T-cell (primary cell): ENCODE measurements at regions not wholly inside any gene's neighbourhood (a gene's known extent, or its start where the extent isn't known, plus 50 kb on each side); places are given as distances from the start of the nearest gene placed in this dataset.

Experiments used
- ATAC-seq, 4 experiments: fragments of 200-7000 bp in 3 of 4; fragments of 150-1000 bp in 1 of 4; cut with Tn5 transposase; replicated peaks in 1 of 4; 1 replicate in 3 of 4; 2 replicates in 1 of 4; pipeline ENCODE4 v1.10.0; 2021; ENCODE audit warnings: moderate library complexity in 3 of 4, mild to moderate bottlenecking in 2 of 4, moderate number of reproducible peaks in 1 of 4
- CTCF ChIA-PET, 2 donors: fragments of 300-600 bp; sonication (Branson Sonifier 250); formaldehyde crosslinking; loops; one replicate each; lab custom pipeline; 2022; ENCODE audit warnings: antibody characterized with exemption in 2 of 2; lab: Charles Lee
- POLR2A ChIA-PET, 2 donors: fragments of 300-600 bp; sonication (Branson Sonifier 250); formaldehyde crosslinking; loops; one replicate each; lab custom pipeline; 2022; ENCODE audit warnings: antibody characterized with exemption in 2 of 2; lab: Charles Lee
- DNase-seq, 35 experiments: peaks; one replicate each; pipeline versions ENCODE4 v3.0.0 to v3.0.0-alpha.2; 2013 to 2023
- H3K27ac ChIP-seq: one replicate; pipeline ENCODE4 v1.5.1; 2013; ENCODE audit warnings: low read length
- H3K27me3 ChIP-seq, 2 experiments: replicated peaks in 1 of 2; 1 replicate in 1 of 2; 2 replicates in 1 of 2; pipeline versions ENCODE4 v1.6.1 to v1.7.0; 2013; ENCODE audit warnings: low read length in 1 of 2, mixed read lengths in 1 of 2; ENCODE audit not compliant: control insufficient read depth in 2 of 2, insufficient read depth in 2 of 2; ENCODE audit errors: extremely low read depth in 1 of 2
- H3K36me3 ChIP-seq, 2 donors: 1 replicate in 1 of 2; 2 replicates in 1 of 2; pipeline versions ENCODE4 v1.6.1 to v1.7.0; 2013; ENCODE audit warnings: low read length in 1 of 2; ENCODE audit not compliant: control insufficient read depth in 2 of 2, insufficient read depth in 1 of 2; ENCODE audit errors: extremely low read depth in 1 of 2
- H3K4me1 ChIP-seq, 2 experiments: 1 replicate in 1 of 2; 2 replicates in 1 of 2; pipeline versions ENCODE4 v1.6.1 to v1.7.0; 2013; ENCODE audit warnings: low read length in 2 of 2, mixed read lengths in 1 of 2; ENCODE audit not compliant: insufficient read depth in 2 of 2, control insufficient read depth in 1 of 2; ENCODE audit errors: extremely low read depth in 1 of 2
- H3K4me3 ChIP-seq, 2 donors: 1 replicate in 1 of 2; 2 replicates in 1 of 2; pipeline versions ENCODE4 v1.5.1 to v1.7.0; 2013; ENCODE audit warnings: mild to moderate bottlenecking in 2 of 2, low read length in 1 of 2, moderate library complexity in 1 of 2; ENCODE audit not compliant: control insufficient read depth in 1 of 2; ENCODE audit errors: extremely low read depth in 1 of 2
- H3K9me3 ChIP-seq: 2 replicates; pipeline ENCODE4 v1.7.0; 2013
- H3K27ac Mint-ChIP-seq, 2 donors: one replicate each; pipeline ENCODE4 v1.8.0; 2020 to 2021; ENCODE audit warnings: mild to moderate bottlenecking in 2 of 2, mixed read lengths in 2 of 2
- H3K27me3 Mint-ChIP-seq, 2 donors: one replicate each; pipeline ENCODE4 v1.8.0; 2021 to 2022; ENCODE audit warnings: mixed read lengths in 2 of 2
- H3K36me3 Mint-ChIP-seq: one replicate; pipeline ENCODE4 v1.8.0; 2021; ENCODE audit warnings: mixed read lengths
- H3K4me1 Mint-ChIP-seq, 3 donors: one replicate each; pipeline ENCODE4 v1.8.0; 2020 to 2022; ENCODE audit warnings: mixed read lengths in 3 of 3, mild to moderate bottlenecking in 1 of 3
- H3K4me3 Mint-ChIP-seq, 3 donors: one replicate each; pipeline ENCODE4 v1.8.0; 2020 to 2022; ENCODE audit warnings: mild to moderate bottlenecking in 3 of 3, mixed read lengths in 3 of 3, moderate library complexity in 3 of 3
- H3K9me3 Mint-ChIP-seq, 3 donors: one replicate each; pipeline ENCODE4 v1.8.0; 2020 to 2022; ENCODE audit warnings: mixed read lengths in 3 of 3
- WGBS: methylation state at CpG from one replicate; pipeline ENCODE4 v1.1.5; 2013; ENCODE audit warnings: missing lambda C conversion rate; ENCODE audit not compliant: insufficient coverage; 5-methylcytosine and 5-hydroxymethylcytosine counted together

DNA sequence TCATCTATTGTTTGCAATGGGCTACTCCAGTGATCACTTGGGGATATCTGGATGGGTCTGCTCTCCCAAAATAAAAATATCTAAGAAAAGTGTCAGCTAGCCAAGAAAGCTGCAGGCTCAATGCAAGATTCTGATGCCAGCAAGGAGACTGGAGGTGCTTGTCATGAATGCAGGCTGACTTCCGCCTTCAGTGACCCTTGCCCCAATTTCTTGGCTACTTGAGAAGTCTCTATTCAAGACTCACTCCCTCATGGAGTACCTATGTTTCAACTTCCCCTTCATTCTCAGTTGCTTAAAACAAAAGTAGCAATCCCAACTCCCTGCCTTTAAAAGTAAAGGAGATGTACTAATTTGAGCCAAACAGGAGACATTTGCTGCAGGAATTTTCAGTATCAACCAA is 123.9 kb downstream of the GPR65 start:
- H3K4me3 Mint-ChIP-seq = no peak overlapping the region
- no peak overlapping the region for H3K4me3 ChIP-seq
- POLR2A ChIA-PET = no interaction called here
- WGBS = no CpG with 5 or more reads among the region's 1 CpG
- H3K27me3 ChIP-seq = no peaks in the 10 kb centered on the region
- no peak overlapping the region for H3K27ac Mint-ChIP-seq
- H3K4me1 ChIP-seq = peaks cover 0 to 9% of the 10 kb centered on the region in 2 experiments
- H3K9me3 ChIP-seq = no peaks in the 10 kb centered on the region
- DNase-seq (no peak), ATAC-seq (no peak)
- H3K36me3 ChIP-seq = no peaks in the 10 kb centered on the region
- peaks cover 10% of the 10 kb centered on the region for H3K36me3 Mint-ChIP-seq
- H3K4me1 Mint-ChIP-seq = peaks cover 10 to 34% (median 29%) of the 10 kb centered on the region in 3 donors
- peaks cover 9 to 13% of the 10 kb centered on the region in 2 donors for H3K27me3 Mint-ChIP-seq
- CTCF ChIA-PET = no interaction called here
- no peak overlapping the region for H3K27ac ChIP-seq
- H3K9me3 Mint-ChIP-seq = peaks cover 2 to 17% (median 13%) of the 10 kb centered on the region in 3 donors

- no peaks in the 10 kb centered on the region for H3K27me3 ChIP-seq
- ChIA-PET POLR2A (interaction anchor here in 1 of 2 donors (0.7 kb wide), 1 partner anchor 118 kb away, joined by 3 read pairs; no protein-coding TSS in a partner anchor), CTCF (interaction anchor here in 1 of 2 donors (0.7 to 1.6 kb wide), 2 partner anchors 184 to 185 kb away, joined by 3 to 4 read pairs; no protein-coding TSS in a partner anchor)
- H3K27me3 Mint-ChIP-seq = peaks cover 13 to 14% of the 10 kb centered on the region in 2 donors
- peaks cover 2 to 17% (median 13%) of the 10 kb centered on the region in 3 donors for H3K9me3 Mint-ChIP-seq
- no CpG with 5 or more reads among the region's 2 CpGs for WGBS
- DNase-seq (peak in 1 of 35 experiments; percentile 12), ATAC-seq (peak in 3 of 4 experiments; percentile 52 to 69 (median 67))
- no peak overlapping the region for H3K27ac ChIP-seq
- H3K27ac Mint-ChIP-seq = peak overlapping the region; percentile 76 to 85
- H3K4me1 ChIP-seq = peaks cover 0 to 9% of the 10 kb centered on the region in 2 experiments
- no peaks in the 10 kb centered on the region for H3K36me3 ChIP-seq
- peaks cover 10 to 34% (median 29%) of the 10 kb centered on the region in 3 donors for H3K4me1 Mint-ChIP-seq
- H3K4me3 Mint-ChIP-seq = peak overlapping the region in 2 of 3 donors; percentile 2 to 55
- H3K9me3 ChIP-seq = no peaks in the 10 kb centered on the region
- H3K36me3 Mint-ChIP-seq = peaks cover 10% of the 10 kb centered on the region
- H3K4me3 ChIP-seq = no peak overlapping the region
Measured at GRCh38 chr14:88129306-88130056, 124.5 kb downstream of the GPR65 start.

DNA sequence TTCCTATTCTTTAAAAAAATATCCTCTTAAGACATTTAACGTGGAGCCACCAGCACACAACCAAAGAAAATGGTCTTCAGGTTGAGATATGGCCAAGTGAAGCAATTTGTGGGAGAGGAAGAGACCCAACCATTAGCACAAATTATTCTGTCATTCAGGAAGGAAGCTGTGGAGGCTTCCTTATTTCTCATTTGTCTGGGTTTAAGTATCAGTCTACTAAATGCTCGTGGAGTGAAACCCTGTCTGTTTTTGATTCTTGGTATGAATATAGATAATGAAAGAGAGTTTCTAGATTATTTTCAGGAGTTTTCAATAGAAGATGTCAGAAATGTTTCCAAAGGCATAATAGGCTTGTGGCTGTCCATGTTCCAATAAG is 125.1 kb downstream of the GPR65 start:
- H3K9me3 ChIP-seq = no peaks in the 10 kb centered on the region
- H3K4me1 ChIP-seq = peaks cover 0 to 9% of the 10 kb centered on the region in 2 experiments
- no peaks in the 10 kb centered on the region for H3K27me3 ChIP-seq
- Mint-ChIP-seq H3K9me3 (peaks cover 2 to 17% (median 13%) of the 10 kb centered on the region in 3 donors), H3K4me3 (peak overlapping the region in 2 of 3 donors; percentile 2 to 55), H3K27ac (peak overlapping the region; percentile 76 to 85), H3K27me3 (peaks cover 12 to 13% of the 10 kb centered on the region in 2 donors), H3K4me1 (peaks cover 10 to 34% (median 29%) of the 10 kb centered on the region in 3 donors), H3K36me3 (peaks cover 10% of the 10 kb centered on the region)
- POLR2A ChIA-PET = no interaction called here
- H3K27ac ChIP-seq = no peak overlapping the region
- peak in 1 of 4 experiments; percentile 17 for ATAC-seq
- no peaks in the 10 kb centered on the region for H3K36me3 ChIP-seq
- 0% methylated on average over 1 of the region's 2 CpGs for WGBS
- no peak overlapping the region for H3K4me3 ChIP-seq
- CTCF ChIA-PET = interaction anchor here in 1 of 2 donors (1.6 kb wide), 1 partner anchor 185 kb away, joined by 4 read pairs; no protein-coding TSS in a partner anchor
- no peak for DNase-seq
